ENCODE measurements at regions not wholly inside any gene's neighbourhood (a gene's known extent, or its start where the extent isn't known, plus 50 kb on each side); places are given as distances from the start of the nearest gene placed in this dataset.
"Not testable (repeated sequence)": the region's sequence is repeated elsewhere in the genome, so short reads cannot be mapped to it uniquely, and the experiment has no call there.

DNA sequence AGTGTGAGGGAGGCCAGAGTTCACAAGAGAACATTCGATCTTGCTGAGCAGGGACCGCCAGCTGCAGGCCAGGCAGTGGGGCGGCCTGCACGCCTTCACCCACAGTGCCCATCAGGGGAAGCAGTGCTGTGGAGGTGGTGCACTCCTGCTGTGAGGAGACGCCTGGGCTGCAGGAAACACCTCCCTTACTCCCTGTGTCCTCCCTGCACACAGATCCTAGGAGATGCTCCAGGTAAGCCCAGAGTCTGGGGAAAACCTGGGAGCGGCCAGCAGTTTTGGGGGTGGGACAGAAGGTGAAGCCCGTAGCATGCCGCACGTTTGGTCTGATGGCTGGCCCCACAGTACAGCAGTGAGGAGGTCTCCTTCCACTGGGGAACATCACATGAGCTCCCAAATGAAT, 180.8 kb upstream of the RAB6C start:
- DNase-seq, result no peak

- no peak for DNase-seq
These were observed 180.2 kb upstream of the RAB6C start for GRCh38 chr2:129799036-129799958.

- no peak for DNase-seq
These were observed 179.2 kb upstream of the RAB6C start for GRCh38 chr2:129800285-129800684.

- no peak for DNase-seq
These were observed 178.8 kb upstream of the RAB6C start for GRCh38 chr2:129800686-129801085.

- no peak for DNase-seq
These were observed 177.9 kb upstream of the RAB6C start for GRCh38 chr2:129801575-129801974.

DNA sequence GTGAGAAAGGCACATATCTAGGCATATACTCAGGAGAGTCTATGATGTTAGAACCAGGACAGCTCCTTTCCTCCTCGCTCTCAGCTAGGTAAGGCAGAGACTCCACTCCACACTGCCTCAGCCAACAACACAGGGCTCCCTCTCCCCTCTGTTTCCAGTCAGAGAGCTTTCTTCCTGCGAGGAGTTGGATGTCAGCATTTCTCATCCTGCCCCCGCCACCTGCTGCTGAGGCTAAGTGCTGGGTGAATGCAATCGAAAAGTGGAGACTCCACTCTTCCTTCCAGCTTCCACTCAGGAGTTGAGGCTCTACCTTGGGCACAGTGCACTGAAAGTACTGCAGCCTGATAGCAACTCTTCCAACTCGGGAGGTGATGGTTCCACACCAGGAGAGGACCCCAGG, 177.2 kb upstream of the RAB6C start:
- DNase-seq, result no peak

DNA sequence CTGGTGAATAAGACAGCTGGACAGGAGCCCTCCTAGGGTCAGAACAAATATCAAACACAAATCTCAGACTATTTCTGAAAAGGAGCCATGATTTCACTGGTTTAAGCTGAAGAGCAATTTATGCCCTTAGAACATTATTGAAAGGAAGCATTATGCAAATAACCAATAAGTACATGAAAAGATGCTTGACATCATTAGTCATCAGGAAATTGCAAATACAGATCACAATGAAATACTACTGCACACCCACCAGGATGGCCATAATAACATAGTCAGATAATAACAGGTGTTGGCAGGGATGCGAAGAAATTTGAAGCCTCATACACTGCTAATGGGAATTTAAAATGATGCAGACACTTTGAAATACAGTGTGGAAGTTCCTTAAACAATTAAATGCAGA, 176.4 kb upstream of the RAB6C start:
- no peak for DNase-seq

DNA sequence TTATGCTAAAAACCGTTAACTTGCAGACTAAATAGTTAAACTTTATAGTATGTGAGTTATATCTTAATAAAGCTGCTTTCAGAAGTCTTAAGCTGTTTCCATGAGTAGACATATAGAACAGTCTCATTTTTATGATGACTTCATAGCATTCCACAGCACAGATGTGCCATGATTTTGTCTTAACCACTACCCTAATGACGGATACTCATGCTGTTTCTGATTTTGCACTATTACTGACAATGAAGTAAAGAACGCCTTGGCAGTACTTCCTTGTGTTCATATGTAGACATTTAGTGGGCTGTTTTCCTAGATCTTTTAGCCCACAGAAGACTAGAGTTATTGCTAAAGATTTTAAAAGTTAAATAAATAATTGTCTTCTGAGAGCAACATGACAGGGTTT, 175.6 kb upstream of the RAB6C start:
- DNase-seq, result no peak

- DNase-seq, result no peak
These were observed 173.6 kb upstream of the RAB6C start for GRCh38 chr2:129805899-129806298.

GRCh38 chr2:129806317-129806716, 173.1 kb upstream of the RAB6C start:
- DNase-seq, result no peak

- DNase-seq, result no peak
These were observed 172.5 kb upstream of the RAB6C start for GRCh38 chr2:129806990-129807389.

- DNase-seq, result not testable (repeated sequence)
These were observed 171.7 kb upstream of the RAB6C start for GRCh38 chr2:129807642-129808338.

DNA sequence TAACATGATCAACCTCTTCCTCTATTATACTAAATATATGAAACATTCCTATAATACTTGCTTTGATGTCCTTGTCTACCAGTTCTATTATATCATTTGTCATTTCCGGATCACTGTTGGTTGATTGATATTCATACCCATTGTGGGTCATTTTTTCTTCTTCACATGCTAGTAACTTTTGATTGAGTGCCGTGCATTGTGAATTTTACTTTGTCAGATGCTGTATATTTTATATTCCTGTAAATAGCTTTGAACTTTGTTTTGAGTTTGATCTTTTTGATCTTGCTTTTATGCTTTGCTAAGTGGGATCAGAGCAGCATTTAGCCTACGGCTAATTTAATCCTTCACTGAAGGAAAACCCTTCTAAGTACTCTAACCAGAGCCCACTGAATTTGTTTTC, 168.9 kb upstream of the RAB6C start:
- no peak for DNase-seq

DNA sequence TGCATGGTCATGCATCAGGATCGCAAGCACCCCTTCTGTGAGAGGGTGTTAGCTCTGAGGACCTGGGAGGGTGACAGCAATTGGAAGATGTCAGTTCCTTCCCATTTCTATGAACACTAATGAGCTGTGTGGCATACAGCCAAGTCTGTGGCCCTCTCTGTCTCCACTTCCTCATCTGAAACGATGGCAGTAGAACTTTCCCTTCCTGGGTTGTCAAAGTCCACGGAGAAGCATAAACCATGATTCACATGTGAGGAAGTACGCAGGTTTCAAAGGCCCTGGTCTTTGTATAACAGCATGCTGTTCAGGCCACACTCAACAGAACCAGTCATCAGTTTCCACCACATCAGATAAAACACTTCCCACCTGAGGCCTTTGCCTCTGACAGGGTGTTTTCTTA, 167.4 kb upstream of the RAB6C start:
- DNase-seq, result no peak

- DNase-seq, result no peak
These were observed 166.8 kb upstream of the RAB6C start for GRCh38 chr2:129812654-129813053.

DNA sequence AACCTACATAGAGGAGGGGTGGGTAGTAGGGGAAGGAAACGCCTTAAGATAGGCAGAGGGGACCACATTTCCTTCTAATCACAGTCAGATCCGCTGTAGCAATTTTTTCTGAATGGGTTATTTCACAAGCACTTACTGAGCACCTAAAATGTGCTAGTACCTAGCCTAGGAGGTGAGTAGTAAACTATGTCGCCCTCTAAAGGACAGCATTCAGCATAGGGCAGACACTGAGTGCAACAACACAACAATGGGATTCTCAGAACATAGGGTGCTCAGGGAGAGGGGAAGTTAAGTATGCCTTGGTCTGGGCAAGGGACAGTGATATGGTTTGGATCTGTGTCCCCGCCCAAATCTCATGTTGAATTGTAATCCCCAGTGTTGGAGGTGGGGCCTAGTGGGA, 166.1 kb upstream of the RAB6C start:
- DNase-seq, result no peak

DNA sequence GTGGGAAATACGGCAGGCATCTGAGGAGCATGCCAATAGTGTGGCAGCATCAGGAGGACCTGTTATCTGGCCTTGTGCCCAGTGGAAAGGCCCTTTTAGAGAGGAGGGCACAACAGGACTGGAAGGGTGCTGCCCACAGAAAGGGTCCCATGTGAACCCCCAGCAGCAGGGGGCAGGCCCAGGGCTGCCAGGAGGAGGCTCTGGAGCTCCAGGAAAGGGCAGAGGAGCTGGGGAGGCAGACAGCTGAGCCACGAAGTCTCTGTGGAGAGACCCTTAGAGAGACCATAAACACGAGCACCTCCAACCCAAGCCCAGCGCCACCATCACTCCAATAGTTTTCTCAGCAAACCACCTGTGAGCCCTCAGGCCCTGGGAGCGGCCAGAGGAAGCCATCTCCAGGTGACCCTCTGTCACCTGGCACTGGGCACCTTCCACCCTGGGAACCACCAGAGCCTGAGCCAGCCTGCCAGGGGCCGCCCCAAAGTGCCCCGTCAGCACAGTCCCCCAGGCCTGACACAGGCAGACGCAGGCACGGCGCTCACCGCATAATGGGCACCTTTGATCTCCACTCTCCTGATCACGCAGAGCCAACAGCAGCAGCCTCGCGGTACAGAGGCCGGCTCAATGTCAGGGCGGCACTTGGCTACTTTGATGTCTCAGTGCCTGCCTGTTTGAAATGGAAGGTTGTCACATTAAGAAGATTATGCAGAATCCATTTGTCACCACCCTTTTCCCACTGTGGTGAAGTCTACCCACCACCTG, 162.5 kb upstream of the RAB6C start:
- no peak for DNase-seq

- DNase-seq, result no peak
These were observed 159.6 kb upstream of the RAB6C start for GRCh38 chr2:129819855-129820254.

GRCh38 chr2:129820908-129821307, 158.6 kb upstream of the RAB6C start:
- DNase-seq, result no peak

- no peak for DNase-seq
These were observed 158.0 kb upstream of the RAB6C start for GRCh38 chr2:129821445-129821844.

GRCh38 chr2:129823044-129823443, 156.4 kb upstream of the RAB6C start:
- DNase-seq, result no peak

DNA sequence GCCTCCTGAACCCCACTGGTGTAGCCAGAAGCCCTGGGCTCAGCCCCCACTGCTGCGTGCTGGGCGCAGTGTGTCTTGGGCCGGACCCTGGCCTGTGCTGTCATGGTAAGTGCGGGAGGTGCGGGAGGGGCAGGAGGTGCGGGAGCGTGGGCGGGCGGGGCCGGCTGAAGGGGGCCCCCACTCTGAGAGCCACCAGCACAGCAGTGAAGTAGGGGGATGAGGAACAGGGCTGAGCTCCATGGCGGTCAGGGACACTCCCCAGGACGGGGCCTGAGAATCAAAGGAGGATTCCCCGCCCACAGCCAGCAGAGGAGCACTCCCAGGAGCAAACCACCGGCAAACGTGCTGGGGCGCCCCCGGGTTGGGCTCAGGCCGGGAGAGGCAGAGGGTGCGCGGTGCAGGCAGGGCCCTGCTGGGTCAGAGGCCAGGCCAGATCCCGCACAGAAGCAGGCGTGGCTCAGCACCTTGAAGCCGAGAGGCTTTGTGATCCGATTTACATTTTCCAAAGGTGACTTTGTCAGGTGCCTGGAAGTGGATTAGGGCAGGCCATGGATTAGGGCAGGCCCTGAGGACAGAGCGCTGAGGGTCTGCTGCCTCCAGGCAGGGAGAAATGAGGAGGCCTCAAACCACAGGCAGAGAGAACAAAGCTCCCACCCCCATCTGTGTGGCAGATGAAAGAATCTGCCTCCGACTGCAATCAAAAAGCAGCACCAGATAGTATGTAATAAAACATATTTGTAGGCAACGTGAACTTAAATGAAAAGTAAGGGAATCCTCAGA, 152.0 kb upstream of the RAB6C start:
- DNase-seq, result no peak

DNA sequence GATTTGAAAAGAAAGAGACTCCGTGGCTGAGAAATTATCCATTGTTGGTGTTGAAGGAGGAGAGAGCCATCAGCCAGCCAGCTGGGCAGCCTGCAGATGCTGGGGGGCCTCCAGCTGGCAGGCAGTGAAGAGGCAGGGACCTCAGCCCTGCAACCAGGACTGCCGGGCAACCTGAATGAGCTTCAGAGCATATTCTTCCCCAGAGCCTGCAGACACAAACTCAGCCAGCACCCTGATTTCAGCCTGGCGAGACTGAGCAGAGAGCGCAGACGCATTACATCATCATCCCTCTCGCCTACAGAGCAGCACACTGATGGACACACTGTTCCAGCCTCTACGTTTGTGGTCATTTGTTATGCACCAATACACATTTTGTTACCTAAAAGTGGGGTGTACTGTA, 150.7 kb upstream of the RAB6C start:
- no peak for DNase-seq

Data from stimulated activated CD4-positive, alpha-beta T cell treated with anti-CD3 and anti-CD28 coated beads, Interleukin-4, amount 100 ng/mL, for 4 hours (primary cell).